Retina (tissue), 1 donor: ENCODE measurements at regions not wholly inside any gene's neighbourhood (a gene's known extent, or its start where the extent isn't known, plus 50 kb on each side); places are given as distances from the start of the nearest gene placed in this dataset.
"Not testable (repeated sequence)": the region's sequence is repeated elsewhere in the genome, so short reads cannot be mapped to it uniquely, and the experiment has no call there.

ENCODE experiments used
- DNase-seq: peaks from one replicate; pipeline ENCODE4 v3.0.0-alpha.2; 2016

- DNase-seq = no peak
Measured at GRCh38 chr14:105882626-105883025, 356.2 kb downstream of the TMEM121 start.

GRCh38 chr14:105883066-105884005 is 357.0 kb downstream of the TMEM121 start:
- DNase-seq = no peak

GRCh38 chr14:105884192-105884807 is 357.9 kb downstream of the TMEM121 start:
- not testable (repeated sequence) for DNase-seq

- no peak for DNase-seq
Measured at GRCh38 chr14:105884808-105885281, 358.5 kb downstream of the TMEM121 start.

- DNase-seq = no peak
Measured at GRCh38 chr14:105885561-105886320, 359.4 kb downstream of the TMEM121 start.

GRCh38 chr14:105886791-105887191 is 360.4 kb downstream of the TMEM121 start:
- not testable (repeated sequence) for DNase-seq

- no peak for DNase-seq
Measured at GRCh38 chr14:105887692-105888091, 361.3 kb downstream of the TMEM121 start.

GRCh38 chr14:105888151-105888550 is 361.8 kb downstream of the TMEM121 start:
- no peak for DNase-seq

GRCh38 chr14:105888784-105889665 is 362.6 kb downstream of the TMEM121 start:
- DNase-seq = no peak

- no peak for DNase-seq
Measured at GRCh38 chr14:105889666-105890473, 363.5 kb downstream of the TMEM121 start.

- no peak for DNase-seq
Measured at GRCh38 chr14:105890474-105891220, 364.3 kb downstream of the TMEM121 start.

- DNase-seq = no peak
Measured at GRCh38 chr14:105891221-105891602, 364.8 kb downstream of the TMEM121 start.

- DNase-seq = no peak
Measured at GRCh38 chr14:105891631-105892452, 365.5 kb downstream of the TMEM121 start.

- not testable (repeated sequence) for DNase-seq
Measured at GRCh38 chr14:105892453-105893441, 366.4 kb downstream of the TMEM121 start.

- DNase-seq = not testable (repeated sequence)
Measured at GRCh38 chr14:105893686-105894085, 367.3 kb downstream of the TMEM121 start.

- no peak for DNase-seq
Measured at GRCh38 chr14:105894125-105894977, 368.0 kb downstream of the TMEM121 start.
